ENCODE measurements at regions not wholly inside any gene's neighbourhood (a gene's known extent, or its start where the extent isn't known, plus 50 kb on each side); places are given as distances from the start of the nearest gene placed in this dataset.

DNA sequence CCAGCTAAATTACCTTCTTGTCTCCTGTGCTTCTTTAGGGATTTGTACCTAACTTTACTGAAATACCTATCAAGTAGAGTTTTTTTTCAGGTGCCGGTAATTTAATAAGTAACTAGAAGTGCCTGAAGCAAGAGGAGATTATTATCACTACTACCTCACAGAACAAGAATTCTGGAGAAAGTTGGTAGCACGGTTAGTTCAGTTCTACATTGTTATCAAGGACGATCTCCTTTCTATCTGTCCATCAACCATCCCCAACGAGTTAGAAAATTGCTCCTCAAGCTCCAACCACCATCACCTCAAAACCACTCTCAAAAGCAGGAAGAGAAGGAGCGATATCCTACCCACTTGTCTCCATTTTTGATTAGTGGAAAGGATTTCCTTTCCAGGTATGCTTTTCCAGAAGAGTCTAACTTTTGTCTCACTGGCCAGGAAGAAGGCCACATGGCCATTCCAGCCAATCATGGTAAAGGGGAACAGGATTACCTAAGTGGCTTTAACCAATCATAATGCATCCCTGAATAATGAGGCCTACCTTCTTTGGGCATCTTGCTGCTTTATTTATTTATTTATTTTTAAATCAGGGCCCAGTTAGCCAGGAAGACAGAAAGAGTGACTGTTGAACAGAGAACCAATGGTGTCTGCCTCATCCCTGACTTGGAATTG, 265.2 kb downstream of the SNX13 start:
- H3K9me3 ChIP-seq (replicated peaks; ENCODE audit: insufficient read depth, low read length): no peaks in the 10 kb centered on the region
- H3F3A ChIP-seq (ENCODE audit: insufficient read depth, low read length): no peaks in the 10 kb centered on the region
- TF ChIP-seq CTCF (IDR thresholded peaks at IDR 0.05; ENCODE audit: low read length): no peak
- TF ChIP-seq EZH2phosphoT487 (IDR thresholded peaks at IDR 0.05; ENCODE audit: low read length): no peak
- TF ChIP-seq EZH2 (optimal IDR thresholded peaks at IDR 0.05; ENCODE audit: low read depth, low read length): no peak
- H3K4me1 ChIP-seq (ENCODE audit: low read length): peaks cover 3% of the 10 kb centered on the region
- H3K9ac ChIP-seq (ENCODE audit: low read length): no peak overlapping the region
- H3K27ac ChIP-seq (ENCODE audit: low read length): no peak overlapping the region
- no peak overlapping the region for H2AFZ ChIP-seq (ENCODE audit: low read length)
- H3K79me2 ChIP-seq (ENCODE audit: low read length): no peaks in the 10 kb centered on the region
- H3K36me3 ChIP-seq (replicated peaks; ENCODE audit: insufficient read depth, low read length): no peaks in the 10 kb centered on the region
- H3K27me3 ChIP-seq (replicated peaks; ENCODE audit: insufficient read depth, low read length): no peaks in the 10 kb centered on the region
- no peak for DNase-seq
- no peaks in the 10 kb centered on the region for H3K9me2 ChIP-seq (replicated peaks; ENCODE audit: insufficient read depth, low read length)
- H4K20me1 ChIP-seq (ENCODE audit: insufficient read depth, low read length): no peaks in the 10 kb centered on the region
- H3K4me3 ChIP-seq (ENCODE audit: low read length): no peak overlapping the region
- H3K4me2 ChIP-seq (ENCODE audit: low read depth, low read length): no peak overlapping the region

DNA sequence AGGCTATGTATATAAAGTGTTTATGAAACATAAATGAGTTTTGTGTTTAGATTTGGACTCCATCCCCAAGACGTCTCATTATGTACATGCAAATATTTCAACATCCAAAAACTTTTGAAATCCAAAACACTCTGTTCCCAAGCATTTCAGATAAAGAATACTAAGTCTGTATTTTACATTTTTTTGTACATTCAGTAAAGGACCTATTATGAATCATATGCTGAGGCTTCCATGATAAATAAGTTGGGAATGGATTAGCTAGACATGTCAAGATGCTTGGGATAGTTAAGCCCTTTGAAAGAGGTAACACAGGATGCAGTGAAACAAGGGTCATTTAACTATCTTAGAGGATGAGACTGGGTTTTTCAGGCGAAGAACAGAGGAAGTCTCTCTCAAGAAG, 262.9 kb downstream of the SNX13 start:
- Histone ChIP-seq H3K79me2 (ENCODE audit: low read length) (no peaks in the 10 kb centered on the region), H3K27ac (ENCODE audit: low read length) (no peak overlapping the region), H3K36me3 (replicated peaks; ENCODE audit: insufficient read depth, low read length) (no peaks in the 10 kb centered on the region), H3K27me3 (replicated peaks; ENCODE audit: insufficient read depth, low read length) (no peaks in the 10 kb centered on the region), H2AFZ (ENCODE audit: low read length) (no peak overlapping the region), H4K20me1 (ENCODE audit: insufficient read depth, low read length) (no peaks in the 10 kb centered on the region), H3K4me3 (ENCODE audit: low read length) (no peak overlapping the region), H3K4me2 (ENCODE audit: low read depth, low read length) (no peak overlapping the region), H3K9me2 (replicated peaks; ENCODE audit: insufficient read depth, low read length) (no peaks in the 10 kb centered on the region), H3K9ac (ENCODE audit: low read length) (no peak overlapping the region), H3F3A (ENCODE audit: insufficient read depth, low read length) (no peaks in the 10 kb centered on the region), H3K4me1 (ENCODE audit: low read length) (peaks cover 13% of the 10 kb centered on the region), H3K9me3 (replicated peaks; ENCODE audit: insufficient read depth, low read length) (no peaks in the 10 kb centered on the region)
- no peak for DNase-seq
- no peak for TF ChIP-seq EZH2phosphoT487 (IDR thresholded peaks at IDR 0.05; ENCODE audit: low read length)
- no peak for TF ChIP-seq CTCF (IDR thresholded peaks at IDR 0.05; ENCODE audit: low read length)
- no peak for TF ChIP-seq EZH2 (optimal IDR thresholded peaks at IDR 0.05; ENCODE audit: low read depth, low read length)

DNA sequence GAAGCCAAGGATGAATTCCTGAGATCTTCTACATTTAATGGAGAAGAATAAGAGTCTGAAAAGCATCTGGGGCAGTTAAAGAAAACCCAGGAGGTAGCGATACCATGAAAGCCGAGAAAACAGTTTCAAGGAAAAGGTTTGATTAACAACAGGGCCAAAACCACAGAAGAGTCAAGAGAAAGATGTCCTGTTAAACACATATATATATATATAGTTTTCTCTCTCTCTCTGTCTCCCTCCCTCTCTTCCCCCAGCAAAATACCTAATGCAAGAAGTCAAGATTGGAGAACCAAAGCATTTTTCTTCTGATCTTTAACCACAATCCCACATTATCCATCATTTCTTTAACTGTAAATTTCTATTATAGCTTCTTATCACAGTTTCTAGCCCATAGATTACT, 261.4 kb downstream of the SNX13 start:
- H3K27me3 ChIP-seq (replicated peaks; ENCODE audit: insufficient read depth, low read length): no peaks in the 10 kb centered on the region

More for the DNA sequence above, 261.4 kb downstream of the SNX13 start:
- Histone ChIP-seq H3K9me3 (replicated peaks; ENCODE audit: insufficient read depth, low read length) (no peaks in the 10 kb centered on the region), H2AFZ (ENCODE audit: low read length) (no peak overlapping the region), H3F3A (ENCODE audit: insufficient read depth, low read length) (no peaks in the 10 kb centered on the region), H3K4me2 (ENCODE audit: low read depth, low read length) (no peak overlapping the region), H3K4me3 (ENCODE audit: low read length) (no peak overlapping the region), H4K20me1 (ENCODE audit: insufficient read depth, low read length) (no peaks in the 10 kb centered on the region), H3K79me2 (ENCODE audit: low read length) (no peaks in the 10 kb centered on the region), H3K9ac (ENCODE audit: low read length) (no peak overlapping the region), H3K9me2 (replicated peaks; ENCODE audit: insufficient read depth, low read length) (no peaks in the 10 kb centered on the region), H3K36me3 (replicated peaks; ENCODE audit: insufficient read depth, low read length) (no peaks in the 10 kb centered on the region), H3K27ac (ENCODE audit: low read length) (no peak overlapping the region), H3K4me1 (ENCODE audit: low read length) (peaks cover 13% of the 10 kb centered on the region)
- TF ChIP-seq EZH2 (optimal IDR thresholded peaks at IDR 0.05; ENCODE audit: low read depth, low read length) (no peak), EZH2phosphoT487 (IDR thresholded peaks at IDR 0.05; ENCODE audit: low read length) (no peak), CTCF (IDR thresholded peaks at IDR 0.05; ENCODE audit: low read length) (no peak)
- no peak for DNase-seq

All from MM.1S (cell line).